ENCODE measurements at regions not wholly inside any gene's neighbourhood (a gene's known extent, or its start where the extent isn't known, plus 50 kb on each side); places are given as distances from the start of the nearest gene placed in this dataset.

- TF ChIP-seq CTCF (IDR thresholded peaks at IDR 0.05): no peak
- TF ChIP-seq POLR2A (IDR thresholded peaks at IDR 0.05): no peak
These were observed 306.0 kb upstream of the TMEM229A start for GRCh38 chr7:124338861-124339260.

Data from lower leg skin (tissue), 3 donors.